Stimulated activated naive CD8-positive, alpha-beta T cell treated with anti-CD3 and anti-CD28 coated beads, Interleukin-15, Interleukin-2, amounts not matched to agents 100 ng/mL and 50 ng/mL, for 24 hours (primary cell): ENCODE measurements at regions not wholly inside any gene's neighbourhood (a gene's known extent, or its start where the extent isn't known, plus 50 kb on each side); places are given as distances from the start of the nearest gene placed in this dataset.
"Not testable (repeated sequence)": the region's sequence is repeated elsewhere in the genome, so short reads cannot be mapped to it uniquely, and the experiment has no call there.

Experiments
- H3K27ac Mint-ChIP-seq: one replicate; pipeline ENCODE4 v1.8.0; 2021; ENCODE audit warnings: mild to moderate bottlenecking, mixed read lengths
- H3K27me3 Mint-ChIP-seq: one replicate; pipeline ENCODE4 v1.8.0; 2021; ENCODE audit warnings: mixed read lengths
- H3K36me3 Mint-ChIP-seq: one replicate; pipeline ENCODE4 v1.8.0; 2021; ENCODE audit warnings: low read depth, mixed read lengths
- H3K4me1 Mint-ChIP-seq: one replicate; pipeline ENCODE4 v1.8.0; 2021; ENCODE audit warnings: low read depth, mixed read lengths
- H3K4me3 Mint-ChIP-seq: one replicate; pipeline ENCODE4 v1.8.0; 2021; ENCODE audit warnings: mild to moderate bottlenecking, mixed read lengths
- H3K9me3 Mint-ChIP-seq: one replicate; pipeline ENCODE4 v1.8.0; 2021; ENCODE audit warnings: mixed read lengths

- no peaks in the 10 kb centered on the region for H3K27me3 Mint-ChIP-seq
- no peaks in the 10 kb centered on the region for H3K36me3 Mint-ChIP-seq
- no peak overlapping the region for H3K4me3 Mint-ChIP-seq
- peaks cover 6% of the 10 kb centered on the region for H3K9me3 Mint-ChIP-seq
- no peak overlapping the region for H3K27ac Mint-ChIP-seq
- no peaks in the 10 kb centered on the region for H3K4me1 Mint-ChIP-seq
Measured at GRCh38 chr6:81900616-81901015, 148.1 kb upstream of the TENT5A start.

- H3K4me3 Mint-ChIP-seq: no peak overlapping the region
- no peaks in the 10 kb centered on the region for H3K36me3 Mint-ChIP-seq
- H3K27me3 Mint-ChIP-seq: no peaks in the 10 kb centered on the region
- H3K4me1 Mint-ChIP-seq: no peaks in the 10 kb centered on the region
- peaks cover 6% of the 10 kb centered on the region for H3K9me3 Mint-ChIP-seq
- H3K27ac Mint-ChIP-seq: no peak overlapping the region
Measured at GRCh38 chr6:81897793-81898192, 145.3 kb upstream of the TENT5A start.

DNA sequence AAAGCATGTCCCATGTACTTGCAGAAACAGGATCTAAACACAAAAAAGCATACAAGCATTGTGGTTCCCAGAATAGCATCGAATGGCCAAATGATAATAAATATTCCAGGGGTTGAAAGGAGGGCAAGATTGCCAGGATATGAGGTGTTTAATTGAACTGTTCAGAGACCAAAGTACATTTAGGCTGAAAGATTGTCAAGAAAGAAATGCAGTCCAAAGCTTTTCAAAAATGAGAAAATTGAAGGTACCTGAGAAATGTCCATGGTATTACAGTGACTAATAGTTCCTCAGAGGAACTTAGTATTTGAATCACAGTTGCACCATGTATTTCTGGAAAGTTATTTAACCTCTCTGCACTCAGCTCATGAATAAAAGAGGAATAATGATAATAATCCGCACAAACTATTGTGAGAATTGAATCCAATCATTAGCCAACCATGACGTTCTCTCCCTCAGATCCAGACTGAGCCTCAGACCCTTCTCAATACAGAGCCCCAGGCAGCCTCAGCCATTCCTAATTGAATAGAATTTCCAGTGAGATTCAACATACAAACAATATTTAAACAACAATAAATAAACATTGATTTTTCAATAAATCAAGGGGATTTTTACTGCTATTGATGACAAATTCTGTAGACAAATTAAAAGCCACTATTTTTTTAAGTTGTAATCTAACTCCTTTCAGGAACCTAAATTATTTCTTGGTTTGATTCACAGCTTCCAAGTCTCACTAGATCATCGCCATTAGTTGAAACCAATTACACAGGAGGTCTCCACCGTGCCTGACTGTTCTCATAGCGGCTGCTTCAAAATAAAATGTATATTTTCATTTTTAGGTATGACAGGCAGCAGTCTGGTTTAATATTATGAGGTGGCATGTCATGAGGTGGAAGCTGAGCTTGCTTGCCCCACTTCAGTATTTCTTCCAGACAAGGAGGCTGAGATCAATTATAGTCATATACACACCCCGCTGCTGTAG lies 144.3 kb upstream of the TENT5A start:
- Mint-ChIP-seq H3K4me3 (no peak overlapping the region), H3K9me3 (no peaks in the 10 kb centered on the region), H3K27me3 (no peaks in the 10 kb centered on the region), H3K36me3 (no peaks in the 10 kb centered on the region), H3K4me1 (no peaks in the 10 kb centered on the region), H3K27ac (no peak overlapping the region)

DNA sequence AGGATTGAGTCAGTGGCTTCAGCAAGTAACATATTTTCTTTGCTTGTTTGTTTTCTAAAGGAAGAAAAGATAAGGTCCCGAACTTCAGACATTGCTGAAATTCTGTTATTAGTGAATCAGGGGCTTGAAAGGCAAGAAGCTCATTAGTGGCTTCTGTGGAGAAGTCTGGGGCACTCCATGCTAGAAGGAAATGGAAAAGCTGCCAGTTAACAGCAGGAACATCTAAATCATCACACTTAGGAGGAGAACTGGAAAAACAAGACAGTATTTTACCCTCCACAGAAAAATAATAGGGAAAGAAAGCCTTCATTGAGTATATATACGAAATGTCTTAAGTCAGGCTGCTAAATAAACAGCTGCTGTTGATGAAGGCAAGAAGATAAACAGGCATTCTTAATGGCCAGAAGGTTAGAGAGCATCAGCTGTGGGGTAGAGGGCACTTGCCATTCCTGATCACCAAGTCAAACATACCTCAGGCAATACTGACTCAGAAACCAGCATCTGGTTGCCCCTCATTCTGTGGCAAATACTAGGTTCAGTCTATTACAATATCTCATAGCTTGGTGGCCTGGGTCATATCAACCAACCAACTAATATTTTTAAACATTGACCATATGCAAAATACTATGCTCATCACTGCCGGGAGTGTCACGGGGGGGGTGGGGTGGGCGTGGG lies 143.2 kb upstream of the TENT5A start:
- no peaks in the 10 kb centered on the region for H3K4me1 Mint-ChIP-seq
- H3K27ac Mint-ChIP-seq: no peak overlapping the region
- H3K9me3 Mint-ChIP-seq: no peaks in the 10 kb centered on the region
- H3K36me3 Mint-ChIP-seq: no peaks in the 10 kb centered on the region
- no peak overlapping the region for H3K4me3 Mint-ChIP-seq
- no peaks in the 10 kb centered on the region for H3K27me3 Mint-ChIP-seq

DNA sequence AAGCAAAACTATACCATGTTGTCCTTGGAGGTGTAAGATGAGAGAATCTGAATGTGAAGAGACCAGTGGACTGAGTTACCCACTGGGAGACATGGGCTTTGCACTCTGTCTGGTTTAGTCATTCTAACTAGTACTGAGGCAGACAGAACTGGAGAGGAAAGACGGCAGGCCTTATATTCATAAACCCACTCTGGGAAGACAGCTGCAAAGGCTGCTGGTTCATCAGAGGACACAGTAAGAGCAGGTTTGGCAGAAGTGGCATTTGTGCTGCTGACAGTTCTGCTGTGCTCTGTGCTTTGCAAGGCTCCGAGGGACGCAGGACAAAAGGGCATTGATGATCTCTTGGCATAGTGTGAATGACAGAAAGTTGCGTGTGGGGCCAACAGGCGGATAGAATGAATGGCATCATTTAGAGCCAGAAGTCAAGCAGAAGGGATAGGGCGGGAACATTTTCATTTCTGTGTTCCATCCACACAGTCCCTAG lies 142.3 kb upstream of the TENT5A start:
- no peak overlapping the region for H3K4me3 Mint-ChIP-seq

GRCh38 chr6:81894306-81894705 lies 141.8 kb upstream of the TENT5A start:
- Mint-ChIP-seq H3K4me3 (no peak overlapping the region), H3K27me3 (no peaks in the 10 kb centered on the region), H3K9me3 (no peaks in the 10 kb centered on the region), H3K27ac (no peak overlapping the region), H3K4me1 (no peaks in the 10 kb centered on the region), H3K36me3 (no peaks in the 10 kb centered on the region)

More for the DNA sequence above, 142.3 kb upstream of the TENT5A start:
- Mint-ChIP-seq H3K4me1 (no peaks in the 10 kb centered on the region), H3K36me3 (no peaks in the 10 kb centered on the region), H3K27me3 (no peaks in the 10 kb centered on the region), H3K27ac (no peak overlapping the region), H3K9me3 (no peaks in the 10 kb centered on the region)

- no peaks in the 10 kb centered on the region for H3K9me3 Mint-ChIP-seq
- no peak overlapping the region for H3K4me3 Mint-ChIP-seq
- no peaks in the 10 kb centered on the region for H3K27me3 Mint-ChIP-seq
- no peaks in the 10 kb centered on the region for H3K4me1 Mint-ChIP-seq
- no peak overlapping the region for H3K27ac Mint-ChIP-seq
- H3K36me3 Mint-ChIP-seq: no peaks in the 10 kb centered on the region
Measured at GRCh38 chr6:81892891-81893290, 140.4 kb upstream of the TENT5A start.

- no peaks in the 10 kb centered on the region for H3K9me3 Mint-ChIP-seq
- no peaks in the 10 kb centered on the region for H3K27me3 Mint-ChIP-seq
- no peaks in the 10 kb centered on the region for H3K4me1 Mint-ChIP-seq
- H3K36me3 Mint-ChIP-seq: no peaks in the 10 kb centered on the region
- H3K27ac Mint-ChIP-seq: no peak overlapping the region
- H3K4me3 Mint-ChIP-seq: no peak overlapping the region
Measured at GRCh38 chr6:81891874-81892273, 139.4 kb upstream of the TENT5A start.

- H3K9me3 Mint-ChIP-seq: no peaks in the 10 kb centered on the region
- H3K4me3 Mint-ChIP-seq: no peak overlapping the region
- no peak overlapping the region for H3K27ac Mint-ChIP-seq
- no peaks in the 10 kb centered on the region for H3K36me3 Mint-ChIP-seq
- H3K27me3 Mint-ChIP-seq: no peaks in the 10 kb centered on the region
- no peaks in the 10 kb centered on the region for H3K4me1 Mint-ChIP-seq
Measured at GRCh38 chr6:81890846-81891245, 138.4 kb upstream of the TENT5A start.

- Mint-ChIP-seq H3K4me1 (no peaks in the 10 kb centered on the region), H3K9me3 (no peaks in the 10 kb centered on the region), H3K36me3 (no peaks in the 10 kb centered on the region), H3K27me3 (no peaks in the 10 kb centered on the region), H3K4me3 (no peak overlapping the region), H3K27ac (no peak overlapping the region)
Measured at GRCh38 chr6:81889377-81890053, 137.0 kb upstream of the TENT5A start.

- H3K9me3 Mint-ChIP-seq, H3K27me3 Mint-ChIP-seq, H3K27ac Mint-ChIP-seq, H3K4me1 Mint-ChIP-seq, H3K36me3 Mint-ChIP-seq, H3K4me3 Mint-ChIP-seq: not testable (repeated sequence)
Measured at GRCh38 chr6:81886909-81887308, 134.4 kb upstream of the TENT5A start.

GRCh38 chr6:81886157-81886556 lies 133.7 kb upstream of the TENT5A start:
- Mint-ChIP-seq H3K9me3 (no peaks in the 10 kb centered on the region), H3K4me3 (no peak overlapping the region), H3K27me3 (no peaks in the 10 kb centered on the region), H3K4me1 (no peaks in the 10 kb centered on the region), H3K36me3 (no peaks in the 10 kb centered on the region), H3K27ac (no peak overlapping the region)

- H3K27ac Mint-ChIP-seq: no peak overlapping the region
- peaks cover 4% of the 10 kb centered on the region for H3K9me3 Mint-ChIP-seq
- no peaks in the 10 kb centered on the region for H3K4me1 Mint-ChIP-seq
- no peaks in the 10 kb centered on the region for H3K36me3 Mint-ChIP-seq
- H3K27me3 Mint-ChIP-seq: no peaks in the 10 kb centered on the region
- no peak overlapping the region for H3K4me3 Mint-ChIP-seq
Measured at GRCh38 chr6:81881660-81882059, 129.2 kb upstream of the TENT5A start.

- Mint-ChIP-seq H3K9me3 (peaks cover 4% of the 10 kb centered on the region), H3K4me3 (no peak overlapping the region), H3K4me1 (no peaks in the 10 kb centered on the region), H3K27me3 (no peaks in the 10 kb centered on the region), H3K36me3 (no peaks in the 10 kb centered on the region), H3K27ac (no peak overlapping the region)
Measured at GRCh38 chr6:81878479-81878878, 126.0 kb upstream of the TENT5A start.

GRCh38 chr6:81876971-81877370 lies 124.5 kb upstream of the TENT5A start:
- Mint-ChIP-seq H3K27me3 (no peaks in the 10 kb centered on the region), H3K36me3 (no peaks in the 10 kb centered on the region), H3K9me3 (peaks cover 4% of the 10 kb centered on the region), H3K4me1 (no peaks in the 10 kb centered on the region), H3K27ac (no peak overlapping the region), H3K4me3 (no peak overlapping the region)
